ENCODE measurements at regions not wholly inside any gene's neighbourhood (a gene's known extent, or its start where the extent isn't known, plus 50 kb on each side); places are given as distances from the start of the nearest gene placed in this dataset.

GRCh38 chr12:46523863-46524770 is 151.5 kb upstream of the SLC38A2 start:
- H3K9me3 ChIP-seq (ENCODE audit: control insufficient read depth in 1 of 2, low read length in 2 of 2), result no peaks in the 10 kb centered on the region
- no peaks in the 10 kb centered on the region for H3K36me3 ChIP-seq (ENCODE audit: control insufficient read depth in 1 of 2, insufficient read depth in 2 of 2, low read length in 2 of 2)
- H3K4me1 ChIP-seq (ENCODE audit: control insufficient read depth in 1 of 2, insufficient read depth in 2 of 2, low read length in 2 of 2), result peaks cover 7 to 19% of the 10 kb centered on the region in 2 donors
- H3K27ac ChIP-seq (ENCODE audit: low read length), result peak overlapping the region; percentile 72
- H3K27me3 ChIP-seq (ENCODE audit: low read depth, low read length), result no peaks in the 10 kb centered on the region
- H3K4me3 ChIP-seq (ENCODE audit: low read depth in 1 of 2, low read length in 2 of 2), result peak overlapping the region in 1 of 2 donors; percentile 10

GRCh38 chr12:46523446-46523845 is 150.9 kb upstream of the SLC38A2 start:
- peaks cover 7 to 19% of the 10 kb centered on the region in 2 donors for H3K4me1 ChIP-seq (ENCODE audit: control insufficient read depth in 1 of 2, insufficient read depth in 2 of 2, low read length in 2 of 2)
- no peaks in the 10 kb centered on the region for H3K36me3 ChIP-seq (ENCODE audit: control insufficient read depth in 1 of 2, insufficient read depth in 2 of 2, low read length in 2 of 2)
- H3K27me3 ChIP-seq (ENCODE audit: low read depth, low read length), result no peaks in the 10 kb centered on the region
- peak overlapping the region in 1 of 2 donors; percentile 10 for H3K4me3 ChIP-seq (ENCODE audit: low read depth in 1 of 2, low read length in 2 of 2)
- peak overlapping the region; percentile 72 for H3K27ac ChIP-seq (ENCODE audit: low read length)
- H3K9me3 ChIP-seq (ENCODE audit: control insufficient read depth in 1 of 2, low read length in 2 of 2), result no peaks in the 10 kb centered on the region

DNA sequence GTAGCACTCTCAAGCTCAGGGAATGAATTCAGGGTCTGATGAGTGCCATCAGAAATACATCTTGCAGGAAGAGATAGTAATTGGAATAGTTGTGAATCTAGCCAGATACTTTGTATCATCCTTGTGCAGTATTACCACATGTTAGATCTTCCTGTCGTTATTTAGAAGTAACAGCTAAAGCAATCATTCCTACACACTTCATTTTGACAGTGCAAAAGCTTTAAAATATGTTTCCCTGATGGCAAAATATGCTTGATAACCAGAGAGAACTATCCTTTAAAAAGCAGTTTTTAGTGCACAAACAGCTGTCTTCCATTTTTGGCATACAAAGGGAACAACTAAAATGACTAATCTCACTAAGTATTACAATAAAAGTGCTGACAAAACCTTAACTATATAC is 149.5 kb upstream of the SLC38A2 start:
- Histone ChIP-seq H3K27me3 (ENCODE audit: low read depth, low read length) (no peaks in the 10 kb centered on the region), H3K4me1 (ENCODE audit: control insufficient read depth in 1 of 2, insufficient read depth in 2 of 2, low read length in 2 of 2) (peaks cover 7 to 29% of the 10 kb centered on the region in 2 donors), H3K4me3 (ENCODE audit: low read depth in 1 of 2, low read length in 2 of 2) (no peak overlapping the region), H3K27ac (ENCODE audit: low read length) (no peak overlapping the region), H3K36me3 (ENCODE audit: control insufficient read depth in 1 of 2, insufficient read depth in 2 of 2, low read length in 2 of 2) (no peaks in the 10 kb centered on the region), H3K9me3 (ENCODE audit: control insufficient read depth in 1 of 2, low read length in 2 of 2) (no peaks in the 10 kb centered on the region)

- Histone ChIP-seq H3K36me3 (ENCODE audit: control insufficient read depth in 1 of 2, insufficient read depth in 2 of 2, low read length in 2 of 2) (no peaks in the 10 kb centered on the region), H3K27ac (ENCODE audit: low read length) (no peak overlapping the region), H3K4me3 (ENCODE audit: low read depth in 1 of 2, low read length in 2 of 2) (no peak overlapping the region), H3K9me3 (ENCODE audit: control insufficient read depth in 1 of 2, low read length in 2 of 2) (no peaks in the 10 kb centered on the region), H3K4me1 (ENCODE audit: control insufficient read depth in 1 of 2, insufficient read depth in 2 of 2, low read length in 2 of 2) (peaks cover 7 to 29% of the 10 kb centered on the region in 2 donors), H3K27me3 (ENCODE audit: low read depth, low read length) (no peaks in the 10 kb centered on the region)
Observed at GRCh38 chr12:46521145-46521544, 148.6 kb upstream of the SLC38A2 start.

GRCh38 chr12:46519407-46519806 is 146.8 kb upstream of the SLC38A2 start:
- peak overlapping the region; percentile 4 for H3K27ac ChIP-seq (ENCODE audit: low read length)

GRCh38 chr12:46518729-46519128 is 146.2 kb upstream of the SLC38A2 start:
- no peak overlapping the region for H3K4me3 ChIP-seq (ENCODE audit: low read depth in 1 of 2, low read length in 2 of 2)
- H3K9me3 ChIP-seq (ENCODE audit: control insufficient read depth in 1 of 2, low read length in 2 of 2), result no peaks in the 10 kb centered on the region
- peaks cover 4 to 20% of the 10 kb centered on the region in 2 donors for H3K4me1 ChIP-seq (ENCODE audit: control insufficient read depth in 1 of 2, insufficient read depth in 2 of 2, low read length in 2 of 2)
- no peaks in the 10 kb centered on the region for H3K27me3 ChIP-seq (ENCODE audit: low read depth, low read length)
- H3K27ac ChIP-seq (ENCODE audit: low read length), result no peak overlapping the region
- no peaks in the 10 kb centered on the region for H3K36me3 ChIP-seq (ENCODE audit: control insufficient read depth in 1 of 2, insufficient read depth in 2 of 2, low read length in 2 of 2)

More at GRCh38 chr12:46519407-46519806, 146.8 kb upstream of the SLC38A2 start:
- Histone ChIP-seq H3K9me3 (ENCODE audit: control insufficient read depth in 1 of 2, low read length in 2 of 2) (no peaks in the 10 kb centered on the region), H3K27me3 (ENCODE audit: low read depth, low read length) (no peaks in the 10 kb centered on the region), H3K4me3 (ENCODE audit: low read depth in 1 of 2, low read length in 2 of 2) (no peak overlapping the region), H3K36me3 (ENCODE audit: control insufficient read depth in 1 of 2, insufficient read depth in 2 of 2, low read length in 2 of 2) (no peaks in the 10 kb centered on the region), H3K4me1 (ENCODE audit: control insufficient read depth in 1 of 2, insufficient read depth in 2 of 2, low read length in 2 of 2) (peaks cover 7 to 20% of the 10 kb centered on the region in 2 donors)

- Histone ChIP-seq H3K36me3 (ENCODE audit: control insufficient read depth in 1 of 2, insufficient read depth in 2 of 2, low read length in 2 of 2) (no peaks in the 10 kb centered on the region), H3K4me3 (ENCODE audit: low read depth in 1 of 2, low read length in 2 of 2) (no peak overlapping the region), H3K4me1 (ENCODE audit: control insufficient read depth in 1 of 2, insufficient read depth in 2 of 2, low read length in 2 of 2) (peaks cover 0 to 20% of the 10 kb centered on the region in 2 donors), H3K27me3 (ENCODE audit: low read depth, low read length) (no peaks in the 10 kb centered on the region), H3K27ac (ENCODE audit: low read length) (peak overlapping the region; percentile 16), H3K9me3 (ENCODE audit: control insufficient read depth in 1 of 2, low read length in 2 of 2) (no peaks in the 10 kb centered on the region)
Observed at GRCh38 chr12:46518169-46518568, 145.6 kb upstream of the SLC38A2 start.

- no peaks in the 10 kb centered on the region for H3K9me3 ChIP-seq (ENCODE audit: control insufficient read depth in 1 of 2, low read length in 2 of 2)
- H3K27me3 ChIP-seq (ENCODE audit: low read depth, low read length), result no peaks in the 10 kb centered on the region
- peak overlapping the region; percentile 16 for H3K27ac ChIP-seq (ENCODE audit: low read length)
- no peak overlapping the region for H3K4me3 ChIP-seq (ENCODE audit: low read depth in 1 of 2, low read length in 2 of 2)
- peaks cover 0 to 20% of the 10 kb centered on the region in 2 donors for H3K4me1 ChIP-seq (ENCODE audit: control insufficient read depth in 1 of 2, insufficient read depth in 2 of 2, low read length in 2 of 2)
- no peaks in the 10 kb centered on the region for H3K36me3 ChIP-seq (ENCODE audit: control insufficient read depth in 1 of 2, insufficient read depth in 2 of 2, low read length in 2 of 2)
Observed at GRCh38 chr12:46517579-46517962, 145.0 kb upstream of the SLC38A2 start.

DNA sequence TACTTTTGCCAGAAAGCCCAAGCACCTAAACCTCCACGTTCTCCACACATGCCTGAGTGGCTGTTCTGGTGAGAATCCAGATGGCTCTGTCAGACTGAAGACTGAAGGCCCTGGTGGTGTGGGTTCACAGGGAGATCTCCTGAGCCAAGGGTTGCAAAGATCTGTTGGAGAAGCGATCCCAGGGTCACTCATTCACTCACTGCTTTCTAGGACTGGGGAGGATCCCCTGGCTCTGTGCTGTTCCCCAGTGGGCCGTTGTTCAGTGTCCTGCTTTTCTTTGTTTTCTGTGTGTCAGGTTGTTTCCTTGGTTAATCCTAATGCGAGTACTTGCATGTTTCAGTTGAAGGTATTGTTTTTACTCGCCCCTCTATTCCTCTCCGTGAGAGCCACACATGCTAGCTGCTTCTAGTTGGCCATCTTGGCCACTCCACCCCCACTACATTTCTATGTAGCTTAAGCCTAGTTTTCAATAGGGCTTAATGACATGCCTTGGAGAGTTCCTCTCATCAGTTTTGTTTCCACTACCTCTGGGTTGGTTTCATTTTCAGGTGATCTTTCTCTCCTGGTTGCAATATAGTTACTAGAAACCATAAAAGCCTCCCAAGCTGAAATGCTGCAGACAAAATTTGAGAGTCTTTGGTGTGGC is 144.5 kb upstream of the SLC38A2 start:
- no peaks in the 10 kb centered on the region for H3K27me3 ChIP-seq (ENCODE audit: low read depth, low read length)
- peaks cover 0 to 20% of the 10 kb centered on the region in 2 donors for H3K4me1 ChIP-seq (ENCODE audit: control insufficient read depth in 1 of 2, insufficient read depth in 2 of 2, low read length in 2 of 2)
- no peaks in the 10 kb centered on the region for H3K36me3 ChIP-seq (ENCODE audit: control insufficient read depth in 1 of 2, insufficient read depth in 2 of 2, low read length in 2 of 2)
- no peak overlapping the region for H3K27ac ChIP-seq (ENCODE audit: low read length)
- no peaks in the 10 kb centered on the region for H3K9me3 ChIP-seq (ENCODE audit: control insufficient read depth in 1 of 2, low read length in 2 of 2)
- H3K4me3 ChIP-seq (ENCODE audit: low read depth in 1 of 2, low read length in 2 of 2), result no peak overlapping the region

DNA sequence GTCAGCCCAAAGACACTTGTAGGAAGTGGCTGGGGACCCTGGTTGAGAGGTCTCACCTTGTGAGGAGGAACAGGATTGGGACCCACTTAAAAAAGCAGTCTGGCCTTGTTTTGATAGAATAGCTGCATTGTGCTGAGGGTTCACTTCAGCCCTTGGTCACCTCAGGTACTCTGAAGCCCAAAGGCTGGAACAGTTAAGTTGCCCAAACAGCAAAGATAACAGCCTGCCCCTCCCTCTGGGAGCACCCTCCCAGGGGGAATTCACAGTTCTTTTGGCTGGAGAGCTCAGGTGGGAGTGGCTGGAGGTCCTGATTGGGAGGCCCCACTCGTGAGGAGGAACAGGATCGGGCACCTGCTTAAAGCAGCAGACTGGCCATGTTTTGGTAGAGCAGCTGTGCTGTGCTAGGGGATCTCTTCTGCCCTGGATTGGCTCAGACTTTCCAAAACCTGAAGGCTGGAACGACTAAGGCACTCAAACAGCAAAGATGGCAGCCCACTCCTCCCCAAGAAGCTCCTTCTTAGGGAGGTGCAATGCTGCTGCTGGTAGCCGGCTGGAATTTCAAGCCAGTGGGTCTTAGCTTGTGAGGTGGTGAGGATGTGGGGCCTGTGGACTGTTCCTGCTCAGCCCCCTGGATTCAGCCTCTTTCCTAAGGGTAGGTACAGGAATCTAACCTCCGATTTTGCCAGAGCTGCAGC is 143.8 kb upstream of the SLC38A2 start:
- Histone ChIP-seq H3K27me3 (ENCODE audit: low read depth, low read length) (no peaks in the 10 kb centered on the region), H3K36me3 (ENCODE audit: control insufficient read depth in 1 of 2, insufficient read depth in 2 of 2, low read length in 2 of 2) (no peaks in the 10 kb centered on the region), H3K27ac (ENCODE audit: low read length) (no peak overlapping the region), H3K4me3 (ENCODE audit: low read depth in 1 of 2, low read length in 2 of 2) (no peak overlapping the region), H3K4me1 (ENCODE audit: control insufficient read depth in 1 of 2, insufficient read depth in 2 of 2, low read length in 2 of 2) (peaks cover 0 to 15% of the 10 kb centered on the region in 2 donors), H3K9me3 (ENCODE audit: control insufficient read depth in 1 of 2, low read length in 2 of 2) (no peaks in the 10 kb centered on the region)

GRCh38 chr12:46515829-46516228 is 143.3 kb upstream of the SLC38A2 start:
- Histone ChIP-seq H3K9me3 (ENCODE audit: control insufficient read depth in 1 of 2, low read length in 2 of 2) (no peaks in the 10 kb centered on the region), H3K4me1 (ENCODE audit: control insufficient read depth in 1 of 2, insufficient read depth in 2 of 2, low read length in 2 of 2) (peaks cover 0 to 10% of the 10 kb centered on the region in 2 donors), H3K4me3 (ENCODE audit: low read depth in 1 of 2, low read length in 2 of 2) (no peak overlapping the region), H3K27ac (ENCODE audit: low read length) (no peak overlapping the region), H3K27me3 (ENCODE audit: low read depth, low read length) (no peaks in the 10 kb centered on the region), H3K36me3 (ENCODE audit: control insufficient read depth in 1 of 2, insufficient read depth in 2 of 2, low read length in 2 of 2) (no peaks in the 10 kb centered on the region)
